KMS-11 (cell line): ENCODE measurements at regions not wholly inside any gene's neighbourhood (a gene's known extent, or its start where the extent isn't known, plus 50 kb on each side); places are given as distances from the start of the nearest gene placed in this dataset.

Experiments
- H2AFZ ChIP-seq: fragments of 200-600 bp; sonication (generic); 2 replicates; pipeline ENCODE4 v1.6.1; 2016; ENCODE audit warnings: antibody characterized with exemption, mixed run types, low read depth
- H3K27ac ChIP-seq: fragments of 200-600 bp; sonication (generic); 2 replicates; pipeline ENCODE4 v1.6.1; 2016; ENCODE audit warnings: mild to moderate bottlenecking, mixed run types
- H3K27me3 ChIP-seq: fragments of 200-600 bp; sonication (generic); 2 replicates; pipeline ENCODE4 v1.6.1; 2017; ENCODE audit warnings: mild to moderate bottlenecking, low read depth, mixed run types, moderate library complexity; ENCODE audit not compliant: insufficient read depth
- H3K36me3 ChIP-seq: fragments of 200-600 bp; sonication (generic); 2 replicates; pipeline ENCODE4 v1.6.1; 2017; ENCODE audit warnings: mild to moderate bottlenecking, mixed run types; ENCODE audit not compliant: insufficient read depth
- H3K4me1 ChIP-seq: fragments of 200-600 bp; sonication (generic); 2 replicates; pipeline ENCODE4 v1.6.1; 2016; ENCODE audit warnings: mild to moderate bottlenecking, low read depth, mixed run types; ENCODE audit not compliant: poor library complexity, severe bottlenecking
- H3K4me2 ChIP-seq: fragments of 200-600 bp; sonication (generic); 2 replicates; pipeline ENCODE4 v1.7.0; 2016; ENCODE audit warnings: mild to moderate bottlenecking, mixed run types
- H3K4me3 ChIP-seq: fragments of 200-600 bp; sonication (generic); IDR thresholded peaks from 2 replicates; pipeline ENCODE4 v1.6.1; 2017; ENCODE audit warnings: low read depth, low read length, mixed read lengths; ENCODE audit not compliant: insufficient read depth
- H3K79me2 ChIP-seq: fragments of 200-600 bp; sonication (generic); 2 replicates; pipeline ENCODE4 v1.6.1; 2016; ENCODE audit warnings: low read depth, mixed run types; ENCODE audit not compliant: insufficient read depth
- H3K9ac ChIP-seq: fragments of 200-600 bp; sonication (generic); 2 replicates; pipeline ENCODE4 v1.6.1; 2016; ENCODE audit warnings: mild to moderate bottlenecking, mixed run types
- H4K20me1 ChIP-seq: fragments of 200-600 bp; sonication (generic); 2 replicates; pipeline ENCODE4 v1.6.1; 2016; ENCODE audit warnings: mild to moderate bottlenecking, mixed run types; ENCODE audit not compliant: insufficient read depth
- TF ChIP-seq, protein P1 (sequence below): fragments of 200-600 bp; sonication (generic); conservative IDR thresholded peaks from 2 replicates; pipeline ENCODE4 v1.6.1; 2017; ENCODE audit warnings: low read depth, mild to moderate bottlenecking, antibody characterized with exemption, low read length, moderate library complexity, mixed read lengths

DNA sequence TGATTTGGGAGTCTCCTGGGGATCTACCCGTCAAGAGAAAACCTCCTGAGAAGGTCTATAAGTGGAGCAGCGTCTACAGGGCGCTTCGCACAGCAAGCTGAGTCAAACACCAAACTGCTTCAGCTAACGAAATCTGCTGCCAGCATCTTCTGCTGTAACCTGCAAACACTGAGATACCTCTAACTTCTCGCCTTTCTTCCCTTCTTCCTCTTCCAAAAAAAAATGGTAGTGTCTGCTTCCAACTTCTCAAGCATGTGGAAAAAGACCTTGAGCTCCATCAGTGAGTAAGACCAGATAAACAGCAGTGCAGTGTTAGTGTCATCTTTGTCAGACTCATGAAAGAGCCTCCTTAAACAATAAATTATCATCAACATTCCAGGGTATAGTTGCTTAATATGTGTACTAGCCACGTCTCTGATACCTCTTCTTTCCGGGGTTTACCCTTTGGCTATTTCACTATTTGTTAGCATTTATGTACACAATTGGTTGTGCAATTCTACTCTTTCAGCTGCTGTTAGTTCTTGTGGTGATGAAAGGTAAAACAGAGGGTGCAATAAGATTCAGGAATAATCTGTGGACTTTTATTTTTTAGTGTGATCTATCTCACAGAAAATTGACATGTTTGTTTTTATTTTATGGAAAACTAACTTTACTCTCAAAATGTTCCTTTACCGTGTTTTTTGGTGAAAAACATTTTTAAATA is 81.6 kb downstream of the LLPH start:
- no peak overlapping the region for H3K9ac ChIP-seq
- H3K27me3 ChIP-seq: no peaks in the 10 kb centered on the region
- TF ChIP-seq, protein P1, sequence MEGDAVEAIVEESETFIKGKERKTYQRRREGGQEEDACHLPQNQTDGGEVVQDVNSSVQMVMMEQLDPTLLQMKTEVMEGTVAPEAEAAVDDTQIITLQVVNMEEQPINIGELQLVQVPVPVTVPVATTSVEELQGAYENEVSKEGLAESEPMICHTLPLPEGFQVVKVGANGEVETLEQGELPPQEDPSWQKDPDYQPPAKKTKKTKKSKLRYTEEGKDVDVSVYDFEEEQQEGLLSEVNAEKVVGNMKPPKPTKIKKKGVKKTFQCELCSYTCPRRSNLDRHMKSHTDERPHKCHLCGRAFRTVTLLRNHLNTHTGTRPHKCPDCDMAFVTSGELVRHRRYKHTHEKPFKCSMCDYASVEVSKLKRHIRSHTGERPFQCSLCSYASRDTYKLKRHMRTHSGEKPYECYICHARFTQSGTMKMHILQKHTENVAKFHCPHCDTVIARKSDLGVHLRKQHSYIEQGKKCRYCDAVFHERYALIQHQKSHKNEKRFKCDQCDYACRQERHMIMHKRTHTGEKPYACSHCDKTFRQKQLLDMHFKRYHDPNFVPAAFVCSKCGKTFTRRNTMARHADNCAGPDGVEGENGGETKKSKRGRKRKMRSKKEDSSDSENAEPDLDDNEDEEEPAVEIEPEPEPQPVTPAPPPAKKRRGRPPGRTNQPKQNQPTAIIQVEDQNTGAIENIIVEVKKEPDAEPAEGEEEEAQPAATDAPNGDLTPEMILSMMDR: no peak
- no peak overlapping the region for H3K4me2 ChIP-seq
- H3K4me1 ChIP-seq: peaks cover 20% of the 10 kb centered on the region
- no peak overlapping the region for H3K4me3 ChIP-seq
- H3K27ac ChIP-seq: no peak overlapping the region
- no peak overlapping the region for H2AFZ ChIP-seq
- no peaks in the 10 kb centered on the region for H4K20me1 ChIP-seq
- H3K79me2 ChIP-seq: no peaks in the 10 kb centered on the region
- H3K36me3 ChIP-seq: no peaks in the 10 kb centered on the region

DNA sequence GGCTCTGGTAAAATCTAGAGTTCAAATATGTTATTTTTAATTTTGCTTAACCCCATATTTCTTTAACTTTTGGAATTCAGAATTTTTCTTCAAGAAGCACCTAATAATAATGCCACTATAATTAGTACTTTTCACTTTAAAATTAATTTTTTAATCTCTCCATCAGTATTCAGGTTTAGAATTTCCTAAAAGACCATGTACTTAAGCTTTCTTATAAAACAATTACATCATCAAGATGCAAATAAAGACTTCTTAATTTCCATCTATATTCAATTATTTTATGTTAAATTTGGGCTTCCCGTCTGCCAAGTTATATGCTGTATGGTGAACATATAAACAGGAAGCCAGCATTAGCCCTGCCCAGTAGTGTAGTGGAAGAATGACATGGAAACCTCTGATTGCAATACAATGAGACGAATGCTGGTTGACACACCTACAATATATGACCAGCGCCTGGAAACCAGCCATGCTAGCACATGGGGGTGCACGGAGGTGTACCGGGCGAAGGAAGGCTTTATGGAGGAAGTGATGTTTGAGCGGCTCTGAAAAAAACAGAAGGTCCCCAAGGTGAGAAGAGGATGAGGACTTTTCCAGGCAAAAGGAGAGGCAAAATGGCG is 82.2 kb downstream of the LLPH start:
- no peaks in the 10 kb centered on the region for H4K20me1 ChIP-seq
- no peaks in the 10 kb centered on the region for H3K36me3 ChIP-seq
- no peak overlapping the region for H3K4me2 ChIP-seq
- H2AFZ ChIP-seq: no peak overlapping the region
- TF ChIP-seq, protein P1: no peak
- H3K27me3 ChIP-seq: no peaks in the 10 kb centered on the region
- peaks cover 13% of the 10 kb centered on the region for H3K4me1 ChIP-seq
- no peak overlapping the region for H3K27ac ChIP-seq
- H3K4me3 ChIP-seq: no peak overlapping the region
- H3K79me2 ChIP-seq: no peaks in the 10 kb centered on the region
- H3K9ac ChIP-seq: no peak overlapping the region

DNA sequence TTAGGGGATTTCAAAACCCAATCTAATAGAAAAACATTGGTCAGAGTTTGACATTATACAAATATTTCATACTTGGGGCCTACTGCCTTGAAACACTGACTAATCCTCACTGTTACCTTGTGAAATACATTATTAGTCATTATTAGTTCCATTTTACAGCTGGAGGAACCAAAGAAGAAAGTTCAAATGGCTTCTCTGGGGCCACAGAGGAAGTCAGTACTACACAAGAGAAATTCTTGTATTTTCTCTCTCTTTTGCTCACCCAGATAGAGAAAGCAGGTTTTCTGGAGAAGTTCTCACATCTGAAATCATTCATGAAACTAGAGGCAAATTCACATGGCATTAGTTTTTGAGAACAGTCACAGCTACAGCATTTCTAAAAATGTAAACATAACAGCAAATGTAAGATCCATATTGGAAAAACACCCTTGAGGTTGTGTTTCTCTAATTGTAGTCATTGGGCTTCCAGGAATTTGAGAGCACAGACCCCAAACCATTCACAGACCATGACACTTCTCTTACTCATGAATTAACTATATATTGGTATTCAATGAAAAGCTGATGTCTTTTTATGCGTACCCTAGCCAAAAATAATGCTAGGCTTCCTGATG is 83.0 kb downstream of the LLPH start:
- peaks cover 5% of the 10 kb centered on the region for H3K4me1 ChIP-seq
- no peaks in the 10 kb centered on the region for H3K27me3 ChIP-seq
- H3K79me2 ChIP-seq: no peaks in the 10 kb centered on the region
- no peak overlapping the region for H3K4me2 ChIP-seq
- H3K36me3 ChIP-seq: no peaks in the 10 kb centered on the region
- H4K20me1 ChIP-seq: no peaks in the 10 kb centered on the region
- no peak overlapping the region for H3K27ac ChIP-seq
- TF ChIP-seq, protein P1: no peak
- H2AFZ ChIP-seq: no peak overlapping the region
- H3K4me3 ChIP-seq: no peak overlapping the region
- H3K9ac ChIP-seq: no peak overlapping the region

DNA sequence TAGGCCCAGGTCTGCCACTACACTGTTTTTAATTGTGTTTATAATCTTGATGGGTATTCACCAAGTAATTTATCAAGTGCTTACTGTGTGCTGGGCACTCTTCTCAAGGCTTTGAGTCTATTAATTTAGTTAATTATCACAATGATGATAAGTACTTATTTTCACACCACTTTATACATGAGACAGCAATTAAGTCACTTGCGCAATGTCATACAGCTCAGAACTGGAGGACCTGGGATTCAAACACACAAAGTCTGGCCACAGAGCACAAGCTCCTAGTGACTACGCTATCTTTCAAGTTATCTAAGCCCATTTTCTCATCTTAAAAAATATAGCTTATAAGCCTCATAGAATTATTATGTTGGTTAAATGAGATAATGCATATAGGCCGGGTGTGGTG is 85.0 kb downstream of the LLPH start:
- Histone ChIP-seq H3K27ac (no peak overlapping the region), H3K4me1 (no peaks in the 10 kb centered on the region), H3K4me2 (no peak overlapping the region), H3K9ac (no peak overlapping the region), H3K27me3 (no peaks in the 10 kb centered on the region), H3K79me2 (no peaks in the 10 kb centered on the region), H2AFZ (no peak overlapping the region), H4K20me1 (no peaks in the 10 kb centered on the region), H3K36me3 (no peaks in the 10 kb centered on the region), H3K4me3 (no peak overlapping the region)
- TF ChIP-seq, protein P1: no peak
